ENCODE measurements at regions not wholly inside any gene's neighbourhood (a gene's known extent, or its start where the extent isn't known, plus 50 kb on each side); places are given as distances from the start of the nearest gene placed in this dataset.

GRCh38 chr15:69700380-69700779, 247.8 kb downstream of the RPLP1 start:
- TF ChIP-seq CHD1 (IDR thresholded peaks at IDR 0.05; ENCODE audit: low read depth, low read length) (no peak), MAFK (IDR thresholded peaks at IDR 0.05; ENCODE audit: low read depth, low read length) (no peak), RAD21 (IDR thresholded peaks at IDR 0.05; ENCODE audit: low read length) (no peak), NFE2L2 (IDR thresholded peaks at IDR 0.05; ENCODE audit: low read depth, low read length) (no peak), CTCF (conservative IDR thresholded peaks at IDR 0.05; ENCODE audit: low read depth, low read length) (no peak), POLR2A (IDR thresholded peaks at IDR 0.05; ENCODE audit: low read depth, low read length) (no peak), RCOR1 (IDR thresholded peaks at IDR 0.05; ENCODE audit: insufficient replicate concordance, low read length) (no peak), SMC3 (IDR thresholded peaks at IDR 0.05; ENCODE audit: low read depth, low read length) (no peak), BHLHE40 (IDR thresholded peaks at IDR 0.05; ENCODE audit: low read depth, low read length) (no peak), FOS (IDR thresholded peaks at IDR 0.05; ENCODE audit: low read depth, low read length) (no peak), RFX5 (IDR thresholded peaks at IDR 0.05; ENCODE audit: low read depth, low read length) (no peak), ELK1 (IDR thresholded peaks at IDR 0.05; ENCODE audit: borderline replicate concordance, low read depth, low read length) (no peak), MXI1 (IDR thresholded peaks at IDR 0.05; ENCODE audit: borderline replicate concordance, low read depth, low read length) (no peak), CEBPB (IDR thresholded peaks at IDR 0.05; ENCODE audit: low read depth, low read length) (no peak)
